ENCODE measurements at regions not wholly inside any gene's neighbourhood (a gene's known extent, or its start where the extent isn't known, plus 50 kb on each side); places are given as distances from the start of the nearest gene placed in this dataset.

GRCh38 chr3:59559721-59560435 is 510.1 kb upstream of the CFAP20DC start:
- DNase-seq: no peak
- Mint-ChIP-seq H3K36me3 (no peaks in the 10 kb centered on the region), H3K27ac (no peak overlapping the region), H3K27me3 (ENCODE audit: low read depth in 3 of 3) (peaks cover 0 to 6% (median 2%) of the 10 kb centered on the region in 3 donors), H3K4me1 (no peaks in the 10 kb centered on the region), H3K4me3 (no peak overlapping the region), H3K9me3 (peaks cover 0 to 1% (median 0%) of the 10 kb centered on the region in 6 donors)

- H3K27me3 Mint-ChIP-seq (ENCODE audit: low read depth in 3 of 3): peaks cover 0 to 6% (median 2%) of the 10 kb centered on the region in 3 donors
- no peak overlapping the region for H3K27ac Mint-ChIP-seq
- H3K9me3 Mint-ChIP-seq: peaks cover 0 to 1% (median 0%) of the 10 kb centered on the region in 6 donors
- H3K4me3 Mint-ChIP-seq: no peak overlapping the region
- no peaks in the 10 kb centered on the region for H3K4me1 Mint-ChIP-seq
- no peaks in the 10 kb centered on the region for H3K36me3 Mint-ChIP-seq
- DNase-seq: no peak
Measured at GRCh38 chr3:59558906-59559720, 509.3 kb upstream of the CFAP20DC start.

GRCh38 chr3:59555593-59556315 is 505.9 kb upstream of the CFAP20DC start:
- Mint-ChIP-seq H3K36me3 (no peaks in the 10 kb centered on the region), H3K27ac (no peak overlapping the region), H3K4me3 (no peak overlapping the region), H3K9me3 (no peaks in the 10 kb centered on the region), H3K4me1 (no peaks in the 10 kb centered on the region), H3K27me3 (ENCODE audit: low read depth in 3 of 3) (peaks cover 0 to 6% (median under 1%) of the 10 kb centered on the region in 3 donors)
- DNase-seq: no peak

GRCh38 chr3:59553076-59553475 is 503.3 kb upstream of the CFAP20DC start:
- Mint-ChIP-seq H3K27me3 (ENCODE audit: low read depth in 3 of 3) (peaks cover 0 to 8% (median 0%) of the 10 kb centered on the region in 3 donors), H3K9me3 (no peaks in the 10 kb centered on the region), H3K4me3 (no peak overlapping the region), H3K36me3 (no peaks in the 10 kb centered on the region), H3K4me1 (no peaks in the 10 kb centered on the region), H3K27ac (no peak overlapping the region)
- no peak for DNase-seq

GRCh38 chr3:59551834-59552233 is 502.0 kb upstream of the CFAP20DC start:
- Mint-ChIP-seq H3K36me3 (no peaks in the 10 kb centered on the region), H3K9me3 (no peaks in the 10 kb centered on the region), H3K27me3 (ENCODE audit: low read depth in 3 of 3) (peaks cover 0 to 8% (median 0%) of the 10 kb centered on the region in 3 donors), H3K27ac (no peak overlapping the region), H3K4me3 (no peak overlapping the region), H3K4me1 (no peaks in the 10 kb centered on the region)
- DNase-seq: no peak

GRCh38 chr3:59549962-59550361 is 500.1 kb upstream of the CFAP20DC start:
- DNase-seq: no peak

GRCh38 chr3:59547874-59548273 is 498.0 kb upstream of the CFAP20DC start:
- H3K9me3 Mint-ChIP-seq: no peaks in the 10 kb centered on the region
- no peaks in the 10 kb centered on the region for H3K36me3 Mint-ChIP-seq
- H3K4me1 Mint-ChIP-seq: no peaks in the 10 kb centered on the region
- DNase-seq: no peak
- peaks cover 0 to 4% (median 0%) of the 10 kb centered on the region in 3 donors for H3K27me3 Mint-ChIP-seq (ENCODE audit: low read depth in 3 of 3)
- H3K4me3 Mint-ChIP-seq: no peak overlapping the region
- H3K27ac Mint-ChIP-seq: no peak overlapping the region

More at GRCh38 chr3:59549962-59550361, 500.1 kb upstream of the CFAP20DC start:
- Mint-ChIP-seq H3K27me3 (ENCODE audit: low read depth in 3 of 3) (peaks cover 0 to 4% (median 0%) of the 10 kb centered on the region in 3 donors), H3K4me1 (no peaks in the 10 kb centered on the region), H3K27ac (no peak overlapping the region), H3K36me3 (no peaks in the 10 kb centered on the region), H3K4me3 (no peak overlapping the region), H3K9me3 (no peaks in the 10 kb centered on the region)

- no peaks in the 10 kb centered on the region for H3K9me3 Mint-ChIP-seq
- no peaks in the 10 kb centered on the region for H3K36me3 Mint-ChIP-seq
- H3K4me3 Mint-ChIP-seq: no peak overlapping the region
- H3K27me3 Mint-ChIP-seq (ENCODE audit: low read depth in 3 of 3): peaks cover 0 to 3% (median 2%) of the 10 kb centered on the region in 3 donors
- no peak overlapping the region for H3K27ac Mint-ChIP-seq
- H3K4me1 Mint-ChIP-seq: no peaks in the 10 kb centered on the region
- no peak for DNase-seq
Measured at GRCh38 chr3:59546522-59546921, 496.7 kb upstream of the CFAP20DC start.

- H3K27ac Mint-ChIP-seq: no peak overlapping the region
- H3K4me3 Mint-ChIP-seq: no peak overlapping the region
- DNase-seq: no peak
- no peaks in the 10 kb centered on the region for H3K36me3 Mint-ChIP-seq
- H3K4me1 Mint-ChIP-seq: peaks cover 5 to 9% of the 10 kb centered on the region in 2 donors
- H3K9me3 Mint-ChIP-seq: no peaks in the 10 kb centered on the region
- H3K27me3 Mint-ChIP-seq (ENCODE audit: low read depth in 3 of 3): peaks cover 0 to 5% (median 4%) of the 10 kb centered on the region in 3 donors
Measured at GRCh38 chr3:59545374-59545773, 495.5 kb upstream of the CFAP20DC start.

- DNase-seq: no peak
- H3K27me3 Mint-ChIP-seq (ENCODE audit: low read depth in 3 of 3): peaks cover 0 to 5% (median 2%) of the 10 kb centered on the region in 3 donors
- H3K4me1 Mint-ChIP-seq: peaks cover 5 to 9% of the 10 kb centered on the region in 2 donors
- H3K36me3 Mint-ChIP-seq: no peaks in the 10 kb centered on the region
- no peak overlapping the region for H3K4me3 Mint-ChIP-seq
- no peaks in the 10 kb centered on the region for H3K9me3 Mint-ChIP-seq
- no peak overlapping the region for H3K27ac Mint-ChIP-seq
Measured at GRCh38 chr3:59542276-59542675, 492.5 kb upstream of the CFAP20DC start.

- Mint-ChIP-seq H3K4me3 (peak overlapping the region in 2 of 5 donors; percentile 5 to 10), H3K27me3 (ENCODE audit: low read depth in 3 of 3) (peaks cover 0 to 5% (median 2%) of the 10 kb centered on the region in 3 donors), H3K27ac (no peak overlapping the region), H3K4me1 (peaks cover 5 to 9% of the 10 kb centered on the region in 2 donors), H3K36me3 (no peaks in the 10 kb centered on the region), H3K9me3 (no peaks in the 10 kb centered on the region)
- peak in 1 of 3 donors; percentile 5 for DNase-seq
Measured at GRCh38 chr3:59540696-59541095, 490.9 kb upstream of the CFAP20DC start.

GRCh38 chr3:59540241-59540640 is 490.4 kb upstream of the CFAP20DC start:
- DNase-seq: no peak
- Mint-ChIP-seq H3K4me1 (peaks cover 5 to 9% of the 10 kb centered on the region in 2 donors), H3K27ac (no peak overlapping the region), H3K9me3 (no peaks in the 10 kb centered on the region), H3K4me3 (peak overlapping the region in 1 of 5 donors; percentile 5), H3K27me3 (ENCODE audit: low read depth in 3 of 3) (peaks cover 0 to 5% (median 2%) of the 10 kb centered on the region in 3 donors), H3K36me3 (no peaks in the 10 kb centered on the region)

GRCh38 chr3:59538753-59539432 is 489.1 kb upstream of the CFAP20DC start:
- Mint-ChIP-seq H3K36me3 (no peaks in the 10 kb centered on the region), H3K27me3 (ENCODE audit: low read depth in 3 of 3) (peaks cover 0 to 5% (median 2%) of the 10 kb centered on the region in 3 donors), H3K4me3 (no peak overlapping the region), H3K9me3 (peaks cover 0 to 2% (median 0%) of the 10 kb centered on the region in 6 donors), H3K27ac (no peak overlapping the region), H3K4me1 (peaks cover 5 to 9% of the 10 kb centered on the region in 2 donors)
- no peak for DNase-seq
